GM12873 (cell line): ENCODE measurements at regions not wholly inside any gene's neighbourhood (a gene's known extent, or its start where the extent isn't known, plus 50 kb on each side); places are given as distances from the start of the nearest gene placed in this dataset.

Experiments
- TF ChIP-seq, protein P1 (sequence below): IDR thresholded peaks from 2 replicates; pipeline ENCODE4 v1.5.1; 2012; ENCODE audit warnings: low read depth, mild to moderate bottlenecking, moderate library complexity, low read length, control low read depth; ENCODE audit not compliant: insufficient read depth; ENCODE audit errors: missing control alignments

DNA sequence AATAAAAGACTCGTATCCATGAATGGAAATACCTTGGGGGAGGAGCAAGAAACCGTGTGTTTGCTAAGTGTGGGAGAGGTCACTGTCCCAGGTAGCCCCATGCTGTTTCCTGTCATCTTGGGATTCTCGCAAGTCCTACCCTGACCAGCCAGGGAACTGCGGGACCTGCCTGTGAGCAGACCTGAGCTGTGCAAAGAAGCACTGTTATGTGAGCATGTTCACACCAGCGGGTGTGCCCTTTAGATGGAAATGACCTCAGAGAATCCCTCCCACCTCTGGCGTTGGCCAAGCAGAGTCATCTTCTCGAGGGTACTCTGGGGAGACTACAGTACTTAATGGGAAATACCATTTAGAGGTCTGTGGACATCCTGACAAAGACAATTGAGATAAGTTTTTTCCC is 127.0 kb upstream of the MON1B start:
- TF ChIP-seq, protein P1, sequence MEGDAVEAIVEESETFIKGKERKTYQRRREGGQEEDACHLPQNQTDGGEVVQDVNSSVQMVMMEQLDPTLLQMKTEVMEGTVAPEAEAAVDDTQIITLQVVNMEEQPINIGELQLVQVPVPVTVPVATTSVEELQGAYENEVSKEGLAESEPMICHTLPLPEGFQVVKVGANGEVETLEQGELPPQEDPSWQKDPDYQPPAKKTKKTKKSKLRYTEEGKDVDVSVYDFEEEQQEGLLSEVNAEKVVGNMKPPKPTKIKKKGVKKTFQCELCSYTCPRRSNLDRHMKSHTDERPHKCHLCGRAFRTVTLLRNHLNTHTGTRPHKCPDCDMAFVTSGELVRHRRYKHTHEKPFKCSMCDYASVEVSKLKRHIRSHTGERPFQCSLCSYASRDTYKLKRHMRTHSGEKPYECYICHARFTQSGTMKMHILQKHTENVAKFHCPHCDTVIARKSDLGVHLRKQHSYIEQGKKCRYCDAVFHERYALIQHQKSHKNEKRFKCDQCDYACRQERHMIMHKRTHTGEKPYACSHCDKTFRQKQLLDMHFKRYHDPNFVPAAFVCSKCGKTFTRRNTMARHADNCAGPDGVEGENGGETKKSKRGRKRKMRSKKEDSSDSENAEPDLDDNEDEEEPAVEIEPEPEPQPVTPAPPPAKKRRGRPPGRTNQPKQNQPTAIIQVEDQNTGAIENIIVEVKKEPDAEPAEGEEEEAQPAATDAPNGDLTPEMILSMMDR, result no peak

DNA sequence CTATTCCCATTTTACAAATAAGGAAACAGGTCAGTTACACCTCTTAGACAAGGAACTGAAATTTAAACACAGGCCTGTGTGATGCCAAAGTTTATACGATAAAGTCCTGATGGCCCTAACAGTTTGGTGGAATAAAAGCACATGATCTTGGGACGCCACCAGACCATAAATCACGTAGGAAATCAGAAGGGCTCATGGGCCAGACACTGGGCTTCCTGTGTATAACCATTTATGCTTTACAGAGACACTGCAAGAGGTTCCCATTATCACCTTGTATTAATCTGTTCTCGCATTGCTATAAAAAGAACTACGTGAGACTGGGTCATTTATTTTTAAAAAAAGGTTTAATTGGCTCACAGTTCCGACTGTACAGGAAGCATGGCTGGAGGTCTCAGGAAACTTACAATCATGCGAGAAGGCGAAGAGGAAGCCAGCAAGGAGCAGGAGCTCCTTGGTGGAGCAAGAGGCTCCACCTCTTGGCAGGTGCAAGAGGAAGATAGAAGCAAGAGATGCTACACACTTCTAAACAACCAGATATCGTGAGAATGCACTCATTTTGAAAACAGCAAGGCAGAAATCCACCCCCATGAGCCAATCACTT is 124.0 kb upstream of the MON1B start:
- TF ChIP-seq, protein P1, result no peak

DNA sequence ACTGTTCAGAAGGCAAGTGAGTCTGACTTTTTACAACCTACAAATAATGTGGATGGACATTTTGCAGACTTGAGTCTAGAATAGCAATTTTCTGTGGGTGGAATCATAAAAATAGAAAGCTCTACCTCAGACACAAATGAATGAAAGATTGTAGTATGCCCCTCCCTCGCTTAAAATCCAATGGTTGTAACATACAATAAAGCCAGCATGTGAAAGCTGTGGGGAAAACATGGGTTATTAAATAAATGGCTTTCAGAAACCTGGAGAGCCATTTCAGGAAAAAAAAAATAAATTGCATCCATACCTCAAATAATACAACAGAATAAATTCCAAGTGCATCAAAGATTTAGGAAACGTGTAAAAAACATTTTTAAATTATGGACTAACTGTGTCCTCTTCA is 123.1 kb upstream of the MON1B start:
- TF ChIP-seq, protein P1, result no peak

DNA sequence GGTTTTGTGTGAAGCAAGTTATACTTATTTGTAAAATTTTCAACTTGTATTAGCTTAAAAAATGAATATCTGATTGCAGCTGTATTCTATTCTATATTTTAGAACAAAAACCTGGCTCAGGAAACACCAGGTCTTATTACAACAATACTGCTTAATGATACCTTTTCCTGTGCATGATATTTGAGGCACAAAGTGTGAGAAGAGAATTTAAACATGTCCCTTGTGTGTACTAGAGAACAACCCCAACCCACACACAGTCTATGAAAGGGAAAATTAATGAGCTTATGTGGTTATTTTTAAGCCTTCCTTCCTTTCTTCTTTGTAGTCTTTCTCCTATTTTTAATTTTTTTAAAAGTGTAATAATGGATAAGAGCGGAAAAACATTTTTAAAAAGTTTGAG is 122.6 kb upstream of the MON1B start:
- TF ChIP-seq, protein P1, result no peak

DNA sequence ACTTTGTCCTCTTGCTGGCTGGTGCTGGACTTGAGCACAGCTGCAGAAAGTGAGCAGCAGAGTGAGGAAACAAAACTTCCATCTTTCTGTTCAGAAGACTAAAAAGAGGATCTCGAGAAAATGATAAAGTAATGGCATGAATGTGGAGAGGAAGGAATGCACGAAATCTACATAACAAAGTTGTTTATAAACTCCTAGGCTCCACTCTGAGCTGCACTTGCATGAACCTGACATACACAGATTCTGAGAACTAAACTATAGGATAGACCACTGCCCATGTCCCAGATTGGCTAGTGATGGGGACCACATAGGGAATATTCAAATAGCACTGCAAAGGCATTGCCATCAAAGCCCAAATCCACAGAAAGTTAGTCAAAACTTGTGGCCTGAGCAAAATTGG is 121.1 kb upstream of the MON1B start:
- TF ChIP-seq, protein P1, result no peak

DNA sequence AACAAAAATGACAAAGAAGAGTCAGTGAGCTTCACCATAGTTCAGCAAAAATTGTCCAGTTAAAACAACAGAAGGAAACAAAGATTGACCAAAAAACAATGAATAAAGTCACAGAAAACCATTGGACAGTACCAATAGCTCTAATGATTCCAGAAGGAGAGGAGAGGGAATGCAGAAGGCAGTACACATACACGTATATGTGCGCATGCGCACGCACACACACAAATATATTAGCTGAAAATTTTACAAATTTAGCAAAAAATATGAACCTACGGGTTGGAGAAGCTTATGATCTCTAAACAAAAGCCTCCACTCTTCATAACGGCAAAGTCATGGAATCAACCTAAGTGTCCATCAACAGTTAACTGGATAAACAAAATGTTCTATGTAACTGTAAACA is 120.3 kb upstream of the MON1B start:
- TF ChIP-seq, protein P1, result no peak

DNA sequence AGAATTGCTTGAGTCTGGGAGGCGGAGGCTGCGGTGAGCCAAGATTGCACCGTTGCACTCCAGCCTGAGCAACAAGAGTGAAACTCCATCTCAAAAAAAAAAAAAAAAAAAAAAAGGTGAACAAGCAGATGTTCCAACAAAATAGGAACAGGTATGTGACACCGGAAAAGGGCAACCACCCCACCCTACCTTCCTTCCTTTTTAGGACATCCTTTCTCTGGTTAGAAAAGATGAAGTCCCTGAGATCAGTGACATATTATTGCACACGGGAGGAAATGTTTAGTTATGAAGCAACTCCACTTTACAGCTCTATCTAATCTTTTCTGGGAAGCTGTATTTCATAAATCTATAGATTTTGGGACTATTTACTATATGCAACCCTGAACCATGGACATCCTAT is 114.2 kb upstream of the MON1B start:
- TF ChIP-seq, protein P1, result no peak
